Breast epithelium (tissue), 4 donors: ENCODE measurements at regions not wholly inside any gene's neighbourhood (a gene's known extent, or its start where the extent isn't known, plus 50 kb on each side); places are given as distances from the start of the nearest gene placed in this dataset.

ENCODE experiments used
- DNase-seq, 2 donors: peaks; one replicate each; pipeline ENCODE4 v3.0.0-alpha.2; 2019; ENCODE audit warnings: low spot score in 2 of 2
- H3K27ac ChIP-seq, 2 donors: fragments of 200-600 bp; sonication (generic) in 1 of 2; one replicate each; pipeline ENCODE4 v1.5.1; 2016 to 2019; ENCODE audit warnings: mild to moderate bottlenecking in 1 of 2
- H3K27me3 ChIP-seq, 2 donors: fragments of 200-600 bp; sonication (generic) in 1 of 2; one replicate each; pipeline versions ENCODE4 v1.5.1 to v1.6.0; 2017 to 2019; ENCODE audit warnings: control low read depth in 1 of 2, mild to moderate bottlenecking in 1 of 2
- H3K36me3 ChIP-seq: fragments of 200-600 bp; one replicate; pipeline ENCODE4 v1.5.1; 2019
- H3K4me1 ChIP-seq, 2 donors: fragments of 200-600 bp; sonication (generic); one replicate each; pipeline ENCODE4 v1.5.1; 2016 to 2019; ENCODE audit warnings: control low read depth in 1 of 2
- H3K4me3 ChIP-seq, 3 donors: fragments of 200-600 bp; sonication (generic); 1 replicate in 2 of 3; 2 replicates in 1 of 3; pipeline ENCODE4 v1.5.1; 2016 to 2019; ENCODE audit warnings: mild to moderate bottlenecking in 3 of 3, moderate library complexity in 2 of 3
- H3K9me3 ChIP-seq, 2 donors: fragments of 200-600 bp; sonication (generic) in 1 of 2; one replicate each; pipeline ENCODE4 v1.5.1; 2016 to 2019; ENCODE audit warnings: control low read depth in 1 of 2
- CTCF ChIP-seq, 3 donors: fragments of 450-650 bp; IDR thresholded peaks; one replicate each; pipeline ENCODE4 v1.5.1; 2016 to 2017; ENCODE audit warnings: antibody characterized with exemption in 3 of 3, mild to moderate bottlenecking in 3 of 3, moderate library complexity in 3 of 3
- POLR2A ChIP-seq: fragments of 450-650 bp; IDR thresholded peaks from one replicate; pipeline ENCODE4 v1.6.1; 2016; ENCODE audit warnings: antibody characterized with exemption, mild to moderate bottlenecking, moderate library complexity
- POLR2AphosphoS5 ChIP-seq, 3 donors: sonication (generic); formaldehyde crosslinking; IDR thresholded peaks; one replicate each; pipeline ENCODE4 v1.6.1; 2017; ENCODE audit warnings: antibody characterized with exemption in 3 of 3
- intact Hi-C: fragments of 100-400 bp; cut with DNase I; formaldehyde crosslinking; loops from one replicate; pipeline ENCODE4 v1.15.1; 2023; ENCODE audit warnings: low total_unique reads

DNA sequence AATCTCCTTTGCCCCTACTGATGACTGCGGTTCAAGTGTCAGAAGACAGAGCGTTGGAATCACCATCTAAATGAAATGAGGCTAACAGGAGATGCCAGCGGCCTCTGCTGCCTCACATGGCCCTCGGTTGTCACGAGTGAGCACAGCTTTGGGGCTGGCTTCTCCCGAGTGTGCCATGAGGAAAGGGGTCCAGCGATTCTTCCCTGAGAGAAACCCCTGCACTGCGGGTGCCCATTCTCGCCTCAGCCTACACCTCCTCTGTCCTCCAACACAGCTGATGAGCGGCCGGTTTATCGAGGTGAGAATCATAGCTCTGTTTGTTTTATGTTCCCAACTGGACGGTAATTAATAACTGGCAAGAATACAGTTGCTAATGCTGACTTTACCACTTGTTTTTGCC, 144.7 kb upstream of the RPS6KA2 start:
- no peaks in the 10 kb centered on the region for H3K4me1 ChIP-seq
- TF ChIP-seq POLR2A (no peak), POLR2AphosphoS5 (IDR thresholded peaks at IDR 0.05) (no peak), CTCF (IDR thresholded peaks at IDR 0.05) (no peak)
- DNase-seq = no peak
- intact Hi-C loops = no loop called here
- H3K36me3 ChIP-seq = no peaks in the 10 kb centered on the region
- no peak overlapping the region for H3K27ac ChIP-seq
- no peaks in the 10 kb centered on the region for H3K9me3 ChIP-seq
- H3K27me3 ChIP-seq = peaks cover 0 to 11% of the 10 kb centered on the region in 2 donors
- H3K4me3 ChIP-seq = no peak overlapping the region

- H3K4me1 ChIP-seq = no peaks in the 10 kb centered on the region
- H3K9me3 ChIP-seq = no peaks in the 10 kb centered on the region
- no peak overlapping the region for H3K27ac ChIP-seq
- no peaks in the 10 kb centered on the region for H3K36me3 ChIP-seq
- TF ChIP-seq CTCF (IDR thresholded peaks at IDR 0.05) (no peak), POLR2A (no peak), POLR2AphosphoS5 (IDR thresholded peaks at IDR 0.05) (no peak)
- no peak overlapping the region for H3K4me3 ChIP-seq
- peaks cover 0 to 11% of the 10 kb centered on the region in 2 donors for H3K27me3 ChIP-seq
- intact Hi-C loops = no loop called here
- no peak for DNase-seq
Measured at GRCh38 chr6:166770216-166771116, 143.4 kb upstream of the RPS6KA2 start.

DNA sequence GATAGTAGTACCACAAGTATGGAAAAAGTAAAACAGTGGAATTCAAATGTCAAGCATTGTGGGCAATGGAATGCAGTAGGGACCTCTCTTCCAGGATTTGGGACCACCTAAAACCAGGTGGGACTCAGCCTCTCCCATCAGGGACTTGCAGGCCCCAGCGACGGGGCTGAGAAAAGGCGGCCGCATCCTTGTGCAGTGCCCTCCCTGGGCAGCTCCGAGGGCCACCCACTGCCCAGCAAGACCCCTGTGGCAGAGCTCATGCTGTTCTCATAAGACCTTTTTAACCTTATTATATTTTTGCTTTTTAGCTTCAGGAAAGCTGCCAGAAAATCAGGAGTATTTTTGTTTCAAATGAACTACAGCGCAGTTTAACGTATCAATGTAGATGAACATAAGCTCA, 142.6 kb upstream of the RPS6KA2 start:
- Histone ChIP-seq H3K27ac (no peak overlapping the region), H3K36me3 (no peaks in the 10 kb centered on the region), H3K9me3 (no peaks in the 10 kb centered on the region), H3K4me1 (no peaks in the 10 kb centered on the region), H3K27me3 (peaks cover 0 to 11% of the 10 kb centered on the region in 2 donors), H3K4me3 (no peak overlapping the region)
- intact Hi-C loops = no loop called here
- DNase-seq = no peak
- TF ChIP-seq POLR2A (no peak), POLR2AphosphoS5 (IDR thresholded peaks at IDR 0.05) (no peak), CTCF (IDR thresholded peaks at IDR 0.05) (no peak)

GRCh38 chr6:166768761-166769160, 141.7 kb upstream of the RPS6KA2 start:
- H3K36me3 ChIP-seq = no peaks in the 10 kb centered on the region
- H3K27ac ChIP-seq = no peak overlapping the region
- TF ChIP-seq CTCF (IDR thresholded peaks at IDR 0.05) (no peak), POLR2A (no peak), POLR2AphosphoS5 (IDR thresholded peaks at IDR 0.05) (no peak)
- no peak overlapping the region for H3K4me3 ChIP-seq
- H3K27me3 ChIP-seq = peaks cover 0 to 11% of the 10 kb centered on the region in 2 donors
- no peaks in the 10 kb centered on the region for H3K9me3 ChIP-seq
- no peaks in the 10 kb centered on the region for H3K4me1 ChIP-seq
- no peak for DNase-seq
- intact Hi-C loops = no loop called here

- no peak overlapping the region for H3K27ac ChIP-seq
- H3K9me3 ChIP-seq = no peaks in the 10 kb centered on the region
- no peaks in the 10 kb centered on the region for H3K4me1 ChIP-seq
- no peaks in the 10 kb centered on the region for H3K36me3 ChIP-seq
- peak in 1 of 2 donors; percentile 17 for DNase-seq
- H3K4me3 ChIP-seq = no peak overlapping the region
- H3K27me3 ChIP-seq = peaks cover 0 to 2% of the 10 kb centered on the region in 2 donors
- intact Hi-C loops = no loop called here
- no peak for TF ChIP-seq POLR2AphosphoS5 (IDR thresholded peaks at IDR 0.05)
- TF ChIP-seq POLR2A = no peak
- no peak for TF ChIP-seq CTCF (IDR thresholded peaks at IDR 0.05)
Measured at GRCh38 chr6:166767230-166767629, 140.2 kb upstream of the RPS6KA2 start.
